Neural cell (in vitro differentiated cells): ENCODE measurements at regions not wholly inside any gene's neighbourhood (a gene's known extent, or its start where the extent isn't known, plus 50 kb on each side); places are given as distances from the start of the nearest gene placed in this dataset.

Experiments
- H2AFZ ChIP-seq: fragments of 200-600, 300-800 bp; sonication (generic), shearing (Covaris generic); 2 replicates; pipeline ENCODE4 v1.6.0; 2014; ENCODE audit warnings: low read depth, mild to moderate bottlenecking, antibody characterized with exemption, low read length, moderate library complexity
- H3F3A ChIP-seq: fragments of 200-600 bp; shearing (Covaris generic); 2 replicates; pipeline ENCODE4 v1.6.1; 2016; ENCODE audit warnings: mild to moderate bottlenecking, moderate library complexity, mixed read lengths, antibody characterized with exemption, low read length; ENCODE audit not compliant: insufficient read depth, poor library complexity, severe bottlenecking
- H3K27ac ChIP-seq: fragments of 200-600, 300-800 bp; sonication (generic), shearing (Covaris generic); 2 replicates; pipeline ENCODE4 v1.5.1; 2014; ENCODE audit warnings: mild to moderate bottlenecking, low read length, moderate library complexity
- H3K27me3 ChIP-seq: fragments of 300-800, 200-600 bp; sonication (generic), shearing (Covaris generic); 2 replicates; pipeline ENCODE4 v1.6.0; 2014; ENCODE audit warnings: mild to moderate bottlenecking, low read depth, low read length, moderate library complexity; ENCODE audit not compliant: insufficient read depth
- H3K36me3 ChIP-seq: fragments of 300-800, 200-600 bp; sonication (generic), shearing (Covaris generic); 2 replicates; pipeline ENCODE4 v1.5.1; 2014; ENCODE audit warnings: mild to moderate bottlenecking, antibody characterized with exemption, low read length, moderate library complexity; ENCODE audit not compliant: insufficient read depth
- H3K4me2 ChIP-seq: fragments of 300-800, 200-600 bp; sonication (generic), shearing (Covaris generic); 2 replicates; pipeline ENCODE4 v1.6.0; 2014; ENCODE audit warnings: mild to moderate bottlenecking, low read length
- H3K4me3 ChIP-seq: fragments of 300-800, 200-600 bp; sonication (generic), shearing (Covaris generic); 2 replicates; pipeline ENCODE4 v1.5.1; 2014; ENCODE audit warnings: mild to moderate bottlenecking, low read length, moderate library complexity
- H3K79me2 ChIP-seq: fragments of 200-600 bp; shearing (Covaris generic); replicated peaks from 2 replicates; pipeline ENCODE4 v1.6.0; 2014; ENCODE audit warnings: mild to moderate bottlenecking, low read length, moderate library complexity; ENCODE audit not compliant: insufficient read depth
- H3K9ac ChIP-seq: fragments of 300-800, 200-600 bp; sonication (generic), shearing (Covaris generic); 2 replicates; pipeline ENCODE4 v1.6.1; 2016; ENCODE audit warnings: mild to moderate bottlenecking, low read length, mixed read lengths
- H3K9me2 ChIP-seq: fragments of 200-600 bp; shearing (Covaris generic); 2 replicates; pipeline ENCODE4 v1.6.1; 2016; ENCODE audit warnings: mild to moderate bottlenecking, low read length, mixed read lengths; ENCODE audit not compliant: insufficient read depth
- H3K9me3 ChIP-seq: fragments of 200-600, 300-800 bp; sonication (generic), shearing (Covaris generic); 2 replicates; pipeline ENCODE4 v1.6.1; 2016; ENCODE audit warnings: mild to moderate bottlenecking, mixed run types, low read length, moderate library complexity, mixed read lengths
- H4K20me1 ChIP-seq: fragments of 200-600 bp; shearing (Covaris generic); 2 replicates; pipeline ENCODE4 v1.6.1; 2016; ENCODE audit warnings: mild to moderate bottlenecking, mixed run types; ENCODE audit not compliant: insufficient read depth
- CTCF ChIP-seq: fragments of 450-650 bp; IDR thresholded peaks from 2 replicates; pipeline ENCODE4 v1.5.1; 2014; ENCODE audit warnings: antibody characterized with exemption, mild to moderate bottlenecking, moderate library complexity; ENCODE audit not compliant: poor library complexity, severe bottlenecking
- EP300 ChIP-seq: fragments of 450-650 bp; conservative IDR thresholded peaks from 2 replicates; pipeline ENCODE4 v1.6.1; 2014; ENCODE audit warnings: antibody characterized with exemption, mild to moderate bottlenecking, moderate library complexity; ENCODE audit not compliant: poor library complexity, severe bottlenecking
- EZH2 ChIP-seq: fragments of 200-600, 300-800 bp; shearing (Covaris generic), sonication (generic); IDR thresholded peaks from 2 replicates; pipeline ENCODE4 v1.6.1; 2014; ENCODE audit warnings: antibody characterized with exemption, low read length, borderline replicate concordance, mild to moderate bottlenecking; ENCODE audit not compliant: insufficient read depth, poor library complexity, severe bottlenecking
- MXI1 ChIP-seq: fragments of 450-650 bp; conservative IDR thresholded peaks from 2 replicates; pipeline ENCODE4 v1.6.1; 2014; ENCODE audit warnings: antibody characterized with exemption, mild to moderate bottlenecking; ENCODE audit not compliant: poor library complexity, severe bottlenecking
- POLR2AphosphoS5 ChIP-seq: IDR thresholded peaks from 2 replicates; pipeline ENCODE4 v1.6.1; 2012
- RAD21 ChIP-seq: fragments of 450-650 bp; conservative IDR thresholded peaks from 2 replicates; pipeline ENCODE4 v1.6.1; 2014; ENCODE audit warnings: antibody characterized with exemption, mild to moderate bottlenecking, moderate library complexity
- REST ChIP-seq: IDR thresholded peaks from 2 replicates; pipeline ENCODE4 v1.6.1; 2012; ENCODE audit warnings: borderline replicate concordance
- SMC3 ChIP-seq: fragments of 450-650 bp; conservative IDR thresholded peaks from 2 replicates; pipeline ENCODE4 v1.6.1; 2014; ENCODE audit warnings: antibody characterized with exemption, mild to moderate bottlenecking, moderate library complexity; ENCODE audit not compliant: poor library complexity
- TAF1 ChIP-seq: IDR thresholded peaks from 2 replicates; pipeline ENCODE4 v1.6.1; 2012; ENCODE audit warnings: low read depth

GRCh38 chr4:136112116-136112515, 1420.2 kb downstream of the PCDH18 start:
- no peak overlapping the region for H3K4me3 ChIP-seq
- H3K9ac ChIP-seq = no peak overlapping the region
- no peaks in the 10 kb centered on the region for H3K79me2 ChIP-seq
- no peaks in the 10 kb centered on the region for H3K9me3 ChIP-seq
- H3K36me3 ChIP-seq = no peaks in the 10 kb centered on the region
- H3K9me2 ChIP-seq = no peaks in the 10 kb centered on the region
- no peak overlapping the region for H3K27ac ChIP-seq
- no peaks in the 10 kb centered on the region for H3F3A ChIP-seq
- no peak overlapping the region for H3K4me2 ChIP-seq
- TF ChIP-seq CTCF (no peak), SMC3 (no peak), REST (no peak), EZH2 (no peak), MXI1 (no peak), EP300 (no peak), TAF1 (no peak), POLR2AphosphoS5 (no peak), RAD21 (no peak)
- H4K20me1 ChIP-seq = no peaks in the 10 kb centered on the region
- H3K27me3 ChIP-seq = no peaks in the 10 kb centered on the region
- H2AFZ ChIP-seq = no peak overlapping the region

GRCh38 chr4:136106753-136107152, 1425.5 kb downstream of the PCDH18 start:
- Histone ChIP-seq H3K9me3 (no peaks in the 10 kb centered on the region), H3K36me3 (no peaks in the 10 kb centered on the region), H3K27ac (no peak overlapping the region), H3K4me2 (no peak overlapping the region), H3K9me2 (no peaks in the 10 kb centered on the region), H3K4me3 (no peak overlapping the region), H3K9ac (no peak overlapping the region), H3K27me3 (no peaks in the 10 kb centered on the region), H2AFZ (no peak overlapping the region), H4K20me1 (no peaks in the 10 kb centered on the region), H3F3A (no peaks in the 10 kb centered on the region), H3K79me2 (no peaks in the 10 kb centered on the region)
- no peak for TF ChIP-seq TAF1
- no peak for TF ChIP-seq EP300
- TF ChIP-seq REST = no peak
- no peak for TF ChIP-seq SMC3
- TF ChIP-seq POLR2AphosphoS5 = no peak
- no peak for TF ChIP-seq EZH2
- TF ChIP-seq MXI1 = no peak
- TF ChIP-seq CTCF = no peak
- TF ChIP-seq RAD21 = no peak
